Astrocyte (in vitro differentiated cells and primary cell): ENCODE measurements at regions not wholly inside any gene's neighbourhood (a gene's known extent, or its start where the extent isn't known, plus 50 kb on each side); places are given as distances from the start of the nearest gene placed in this dataset.

Experiments
- EZH2 ChIP-seq: IDR thresholded peaks from 2 replicates; pipeline ENCODE4 v1.6.1; 2012; ENCODE audit warnings: mild to moderate bottlenecking, low read length, inconsistent platforms; ENCODE audit not compliant: insufficient read depth
- TF ChIP-seq, protein P1 (sequence below): IDR thresholded peaks from 2 replicates; pipeline ENCODE4 v1.5.1; 2011; ENCODE audit warnings: low read depth, mild to moderate bottlenecking, inconsistent platforms, low read length, moderate library complexity; ENCODE audit not compliant: insufficient read depth

DNA sequence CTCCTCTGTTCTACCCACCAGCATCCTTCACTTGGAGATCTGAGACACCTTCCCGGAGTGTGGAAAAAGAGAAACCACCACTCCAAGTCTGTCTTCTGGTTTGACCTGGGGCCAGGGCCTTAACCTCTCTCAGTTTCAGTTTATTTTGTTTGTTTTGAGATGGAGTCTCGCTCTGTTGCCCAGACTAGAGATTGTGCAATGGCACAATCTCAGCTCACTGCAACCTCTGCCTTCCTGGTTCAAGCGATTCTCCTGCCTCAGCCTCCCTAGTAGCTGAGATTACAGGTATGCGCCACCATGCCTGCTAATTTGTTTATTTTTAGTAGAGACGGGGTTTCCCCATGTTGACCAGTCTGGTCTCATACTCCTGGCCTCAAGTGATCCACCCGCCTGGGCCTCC lies 271.1 kb upstream of the TNRC6C start:
- TF ChIP-seq, protein P1, sequence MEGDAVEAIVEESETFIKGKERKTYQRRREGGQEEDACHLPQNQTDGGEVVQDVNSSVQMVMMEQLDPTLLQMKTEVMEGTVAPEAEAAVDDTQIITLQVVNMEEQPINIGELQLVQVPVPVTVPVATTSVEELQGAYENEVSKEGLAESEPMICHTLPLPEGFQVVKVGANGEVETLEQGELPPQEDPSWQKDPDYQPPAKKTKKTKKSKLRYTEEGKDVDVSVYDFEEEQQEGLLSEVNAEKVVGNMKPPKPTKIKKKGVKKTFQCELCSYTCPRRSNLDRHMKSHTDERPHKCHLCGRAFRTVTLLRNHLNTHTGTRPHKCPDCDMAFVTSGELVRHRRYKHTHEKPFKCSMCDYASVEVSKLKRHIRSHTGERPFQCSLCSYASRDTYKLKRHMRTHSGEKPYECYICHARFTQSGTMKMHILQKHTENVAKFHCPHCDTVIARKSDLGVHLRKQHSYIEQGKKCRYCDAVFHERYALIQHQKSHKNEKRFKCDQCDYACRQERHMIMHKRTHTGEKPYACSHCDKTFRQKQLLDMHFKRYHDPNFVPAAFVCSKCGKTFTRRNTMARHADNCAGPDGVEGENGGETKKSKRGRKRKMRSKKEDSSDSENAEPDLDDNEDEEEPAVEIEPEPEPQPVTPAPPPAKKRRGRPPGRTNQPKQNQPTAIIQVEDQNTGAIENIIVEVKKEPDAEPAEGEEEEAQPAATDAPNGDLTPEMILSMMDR, result no peak
- no peak for TF ChIP-seq EZH2
